CD4-positive, alpha-beta T cell (primary cell): ENCODE measurements at regions not wholly inside any gene's neighbourhood (a gene's known extent, or its start where the extent isn't known, plus 50 kb on each side); places are given as distances from the start of the nearest gene placed in this dataset.

Source experiments
- ATAC-seq: fragments of 200-7000 bp; cut with Tn5 transposase; one replicate; pipeline ENCODE4 v1.10.0; 2022; ENCODE audit warnings: mild to moderate bottlenecking; ENCODE audit not compliant: poor library complexity
- CTCF ChIA-PET: fragments of 350-600 bp; sonication (Branson Sonifier 250); formaldehyde crosslinking; loops from one replicate; lab custom pipeline; 2021; ENCODE audit warnings: antibody characterized with exemption, inconsistent platforms; lab: Charles Lee
- POLR2A ChIA-PET: fragments of 350-600 bp; sonication (Branson Sonifier 250); formaldehyde crosslinking; loops from one replicate; lab custom pipeline; 2021; ENCODE audit warnings: antibody characterized with exemption, inconsistent platforms; lab: Charles Lee
- DNase-seq, 14 experiments: peaks; one replicate each; pipeline ENCODE4 v3.0.0-alpha.2; 2013 to 2020; ENCODE audit warnings: mixed read lengths in 2 of 14
- H3K27ac ChIP-seq, 2 donors: one replicate each; pipeline versions ENCODE4 v1.5.1 to v1.7.0; 2013; ENCODE audit warnings: low read length in 2 of 2, low read depth in 1 of 2, mild to moderate bottlenecking in 1 of 2
- H3K27me3 ChIP-seq, 2 experiments: 1 replicate in 1 of 2; 2 replicates in 1 of 2; pipeline versions ENCODE4 v1.6.1 to v1.7.0; 2013; ENCODE audit warnings: low read length in 2 of 2, control low read depth in 1 of 2, mild to moderate bottlenecking in 1 of 2, moderate library complexity in 1 of 2; ENCODE audit not compliant: insufficient read depth in 2 of 2, control insufficient read depth in 1 of 2
- H3K36me3 ChIP-seq: one replicate; pipeline ENCODE4 v1.6.1; 2013; ENCODE audit warnings: low read length, control low read depth; ENCODE audit not compliant: insufficient read depth
- H3K4me1 ChIP-seq: one replicate; pipeline ENCODE4 v1.6.1; 2013; ENCODE audit warnings: low read length, control low read depth; ENCODE audit not compliant: insufficient read depth
- H3K4me3 ChIP-seq: one replicate; pipeline ENCODE4 v1.5.1; 2013; ENCODE audit warnings: mild to moderate bottlenecking, low read length, moderate library complexity
- H3K9me3 ChIP-seq, 2 experiments: 1 replicate in 1 of 2; 2 replicates in 1 of 2; pipeline versions ENCODE4 v1.6.1 to v1.7.0; 2013; ENCODE audit warnings: low read length in 2 of 2, mild to moderate bottlenecking in 2 of 2, control low read depth in 1 of 2, moderate library complexity in 1 of 2; ENCODE audit not compliant: control insufficient read depth in 1 of 2, insufficient read depth in 1 of 2
- H3K27ac Mint-ChIP-seq: one replicate; pipeline ENCODE4 v1.8.0; 2020; ENCODE audit warnings: mixed read lengths
- H3K27me3 Mint-ChIP-seq: one replicate; pipeline ENCODE4 v1.8.0; 2021; ENCODE audit warnings: mixed read lengths
- H3K36me3 Mint-ChIP-seq: one replicate; pipeline ENCODE4 v1.8.0; 2021; ENCODE audit warnings: low read depth, mixed read lengths
- H3K4me1 Mint-ChIP-seq: one replicate; pipeline ENCODE4 v1.8.0; 2021; ENCODE audit warnings: low read depth, mixed read lengths
- H3K4me3 Mint-ChIP-seq: one replicate; pipeline ENCODE4 v1.8.0; 2020; ENCODE audit warnings: mild to moderate bottlenecking, mixed read lengths
- H3K9me3 Mint-ChIP-seq: one replicate; pipeline ENCODE4 v1.8.0; 2020; ENCODE audit warnings: mixed read lengths
- CTCF ChIP-seq: fragments of 200-600 bp; IDR thresholded peaks from one replicate; pipeline ENCODE4 v1.8.0; 2022; ENCODE audit warnings: antibody characterized with exemption, mild to moderate bottlenecking
- intact Hi-C, 2 experiments: fragments of 100-400 bp; cut with DNase I in 1 of 2; cut with micrococcal nuclease in 1 of 2; formaldehyde crosslinking; loops; one replicate each; pipeline versions ENCODE4 v1.15.1 to v1.9.0; 2023 to 2025; cut with DNase I, micrococcal nuclease

- Mint-ChIP-seq H3K27me3 (peaks cover 93% of the 10 kb centered on the region), H3K9me3 (no peaks in the 10 kb centered on the region), H3K27ac (no peak overlapping the region), H3K4me3 (no peak overlapping the region), H3K36me3 (no peaks in the 10 kb centered on the region), H3K4me1 (peaks cover 4% of the 10 kb centered on the region)
- H3K27ac ChIP-seq: no peak overlapping the region
- CTCF ChIA-PET: no interaction called here
- peaks cover 8% of the 10 kb centered on the region for H3K4me1 ChIP-seq
- no peak for DNase-seq
- POLR2A ChIA-PET: no interaction called here
- no peak overlapping the region for H3K4me3 ChIP-seq
- H3K36me3 ChIP-seq: no peaks in the 10 kb centered on the region
- no peak for ATAC-seq
- H3K9me3 ChIP-seq: peaks cover 0 to 24% of the 10 kb centered on the region in 2 experiments
- no peak for TF ChIP-seq CTCF
- peaks cover 72 to 85% of the 10 kb centered on the region in 2 experiments for H3K27me3 ChIP-seq
- intact Hi-C loops: loop anchor here in 1 of 2 experiments (5.0 kb wide), 1 partner anchor 147 kb away; no protein-coding TSS in a partner anchor
Observed at GRCh38 chr5:73305386-73305785, 132.4 kb downstream of the TMEM174 start.

GRCh38 chr5:73304381-73304780 is 131.4 kb downstream of the TMEM174 start:
- no peaks in the 10 kb centered on the region for H3K9me3 Mint-ChIP-seq
- H3K4me1 Mint-ChIP-seq: peaks cover 14% of the 10 kb centered on the region
- TF ChIP-seq CTCF: no peak
- Histone ChIP-seq H3K4me1 (peaks cover 13% of the 10 kb centered on the region), H3K27me3 (peaks cover 72 to 85% of the 10 kb centered on the region in 2 experiments), H3K36me3 (no peaks in the 10 kb centered on the region), H3K4me3 (no peak overlapping the region), H3K9me3 (peaks cover 0 to 29% of the 10 kb centered on the region in 2 experiments), H3K27ac (no peak overlapping the region)
- peaks cover 93% of the 10 kb centered on the region for H3K27me3 Mint-ChIP-seq
- ChIA-PET CTCF (no interaction called here), POLR2A (no interaction called here)
- ATAC-seq (no peak), DNase-seq (no peak)
- no peak overlapping the region for H3K4me3 Mint-ChIP-seq
- intact Hi-C loops: loop anchor here in 1 of 2 experiments (5.0 kb wide), 1 partner anchor 148 kb away; no protein-coding TSS in a partner anchor
- H3K27ac Mint-ChIP-seq: no peak overlapping the region
- H3K36me3 Mint-ChIP-seq: no peaks in the 10 kb centered on the region

GRCh38 chr5:73303148-73304079 is 130.4 kb downstream of the TMEM174 start:
- Mint-ChIP-seq H3K4me1 (peaks cover 21% of the 10 kb centered on the region), H3K4me3 (no peak overlapping the region), H3K27ac (no peak overlapping the region), H3K27me3 (peaks cover 93% of the 10 kb centered on the region), H3K36me3 (no peaks in the 10 kb centered on the region), H3K9me3 (no peaks in the 10 kb centered on the region)
- Histone ChIP-seq H3K36me3 (no peaks in the 10 kb centered on the region), H3K9me3 (peaks cover 0 to 33% of the 10 kb centered on the region in 2 experiments), H3K4me3 (no peak overlapping the region), H3K27me3 (peaks cover 78 to 88% of the 10 kb centered on the region in 2 experiments), H3K4me1 (peaks cover 17% of the 10 kb centered on the region), H3K27ac (no peak overlapping the region)
- no peak for DNase-seq
- ATAC-seq: no peak
- CTCF ChIA-PET: no interaction called here
- no peak for TF ChIP-seq CTCF
- POLR2A ChIA-PET: no interaction called here
- intact Hi-C loops: loop anchor here in 1 of 2 experiments (5.0 kb wide), 1 partner anchor 149 kb away; no protein-coding TSS in a partner anchor
